WTC11 (cell line): ENCODE measurements at regions not wholly inside any gene's neighbourhood (a gene's known extent, or its start where the extent isn't known, plus 50 kb on each side); places are given as distances from the start of the nearest gene placed in this dataset.

Experiments
- ATAC-seq: fragments of 200-7000 bp; cut with Tn5 transposase; 2 replicates; pipeline ENCODE4 v1.10.0; 2021; ENCODE audit warnings: mild to moderate bottlenecking, moderate library complexity
- CTCF ChIA-PET: fragments of 300-600 bp; sonication (Branson Sonifier 250); formaldehyde crosslinking; loops from one replicate; lab custom pipeline; 2021; ENCODE audit warnings: antibody characterized with exemption; lab: Charles Lee
- POLR2A ChIA-PET: fragments of 350-600 bp; sonication (Branson Sonifier 250); formaldehyde crosslinking; loops from one replicate; lab custom pipeline; 2021; ENCODE audit warnings: antibody characterized with exemption; lab: Charles Lee
- DNase-seq: peaks from one replicate; pipeline ENCODE4 v3.0.0; 2021; ENCODE audit warnings: low spot score
- H3K27ac Mint-ChIP-seq: 2 replicates; pipeline ENCODE4 v1.8.0; 2021; ENCODE audit warnings: mixed read lengths
- H3K27me3 Mint-ChIP-seq: 2 replicates; pipeline ENCODE4 v1.8.0; 2021; ENCODE audit warnings: low read depth, mild to moderate bottlenecking, moderate library complexity, mixed read lengths
- H3K36me3 Mint-ChIP-seq: 2 replicates; pipeline ENCODE4 v1.8.0; 2021; ENCODE audit warnings: mixed read lengths
- H3K4me1 Mint-ChIP-seq: 2 replicates; pipeline ENCODE4 v1.8.0; 2022; ENCODE audit warnings: mixed read lengths
- H3K4me3 Mint-ChIP-seq: 2 replicates; pipeline ENCODE4 v1.8.0; 2021; ENCODE audit warnings: mild to moderate bottlenecking, moderate library complexity, mixed read lengths
- H3K9me3 Mint-ChIP-seq: 2 replicates; pipeline ENCODE4 v1.8.0; 2021; ENCODE audit warnings: mixed read lengths
- AFF4 ChIP-seq: sonication (generic); formaldehyde crosslinking; IDR thresholded peaks from 2 replicates; pipeline ENCODE4 v1.8.1; 2023; ENCODE audit warnings: mild to moderate bottlenecking, missing genetic modification reagents, borderline replicate concordance
- ATF1 ChIP-seq: sonication (generic); formaldehyde crosslinking; IDR thresholded peaks from 2 replicates; pipeline ENCODE4 v1.8.1; 2023; ENCODE audit warnings: mild to moderate bottlenecking, moderate library complexity, missing genetic modification reagents
- ATF3 ChIP-seq: sonication (generic); formaldehyde crosslinking; conservative IDR thresholded peaks from 2 replicates; pipeline ENCODE4 v1.8.1; 2022; ENCODE audit warnings: mild to moderate bottlenecking, missing genetic modification reagents
- ATF6 ChIP-seq: sonication (generic); formaldehyde crosslinking; IDR thresholded peaks from 2 replicates; pipeline ENCODE4 v1.8.1; 2023; ENCODE audit warnings: mild to moderate bottlenecking, missing genetic modification reagents
- CBFB ChIP-seq: sonication (generic); formaldehyde crosslinking; IDR thresholded peaks from 2 replicates; pipeline ENCODE4 v1.8.1; 2022; ENCODE audit warnings: mild to moderate bottlenecking, low read depth, missing genetic modification reagents
- CREB1 ChIP-seq: sonication (generic); formaldehyde crosslinking; IDR thresholded peaks from 2 replicates; pipeline ENCODE4 v1.8.0; 2023; ENCODE audit warnings: mild to moderate bottlenecking, missing genetic modification reagents
- E2F4 ChIP-seq: sonication (generic); formaldehyde crosslinking; IDR thresholded peaks from 2 replicates; pipeline ENCODE4 v1.8.1; 2022; ENCODE audit warnings: low read depth, mild to moderate bottlenecking, moderate library complexity, missing genetic modification reagents, borderline replicate concordance
- GRHL2 ChIP-seq: fragments of 250-450 bp; sonication (Bioruptor Pico); IDR thresholded peaks from 2 replicates; pipeline ENCODE4 v1.8.0; 2022; ENCODE audit warnings: mild to moderate bottlenecking, moderate library complexity; ENCODE audit not compliant: insufficient replicate concordance, severe bottlenecking
- IRF1 ChIP-seq: sonication (generic); formaldehyde crosslinking; IDR thresholded peaks from 2 replicates; pipeline ENCODE4 v1.8.0; 2023; ENCODE audit warnings: missing genetic modification reagents
- IRF2 ChIP-seq: sonication (generic); formaldehyde crosslinking; IDR thresholded peaks from 2 replicates; pipeline ENCODE4 v1.8.0; 2022; ENCODE audit warnings: low read depth, missing genetic modification reagents, borderline replicate concordance
- JAZF1 ChIP-seq: fragments of 250-450 bp; sonication (Bioruptor Pico); IDR thresholded peaks from 2 replicates; pipeline ENCODE4 v1.9.0; 2021; ENCODE audit warnings: moderate library complexity, mild to moderate bottlenecking, inconsistent platforms
- KAT7 ChIP-seq: sonication (generic); formaldehyde crosslinking; IDR thresholded peaks from 2 replicates; pipeline ENCODE4 v1.8.1; 2023; ENCODE audit warnings: missing genetic modification reagents, mild to moderate bottlenecking, borderline replicate concordance
- MYBL2 ChIP-seq: sonication (generic); formaldehyde crosslinking; IDR thresholded peaks from 2 replicates; pipeline ENCODE4 v1.8.1; 2023; ENCODE audit warnings: mild to moderate bottlenecking, moderate library complexity, missing genetic modification reagents
- NR1H2 ChIP-seq: sonication (generic); formaldehyde crosslinking; IDR thresholded peaks from 2 replicates; pipeline ENCODE4 v1.9.0; 2021; ENCODE audit warnings: mild to moderate bottlenecking, moderate library complexity, missing genetic modification reagents
- NR3C1 ChIP-seq: sonication (generic); formaldehyde crosslinking; conservative IDR thresholded peaks from 2 replicates; pipeline ENCODE4 v1.8.1; 2023; ENCODE audit warnings: low read depth, mild to moderate bottlenecking, missing genetic modification reagents
- PREB ChIP-seq: sonication (generic); formaldehyde crosslinking; IDR thresholded peaks from 2 replicates; pipeline ENCODE4 v1.8.1; 2022; ENCODE audit warnings: mild to moderate bottlenecking, missing genetic modification reagents, moderate library complexity, borderline replicate concordance
- RELA ChIP-seq: sonication (generic); formaldehyde crosslinking; IDR thresholded peaks from 2 replicates; pipeline ENCODE4 v1.8.1; 2022; ENCODE audit warnings: missing genetic modification reagents, mild to moderate bottlenecking, borderline replicate concordance
- RORB ChIP-seq: fragments of 250-450 bp; sonication (Bioruptor Pico); IDR thresholded peaks from 2 replicates; pipeline ENCODE4 v1.9.0; 2021; ENCODE audit warnings: mild to moderate bottlenecking
- SMAD3 ChIP-seq: sonication (generic); formaldehyde crosslinking; IDR thresholded peaks from 2 replicates; pipeline ENCODE4 v1.8.0; 2022; ENCODE audit warnings: missing genetic modification reagents, mild to moderate bottlenecking, borderline replicate concordance
- TP53 ChIP-seq: sonication (generic); formaldehyde crosslinking; IDR thresholded peaks from 2 replicates; pipeline ENCODE4 v1.8.1; 2023; ENCODE audit warnings: mild to moderate bottlenecking, missing genetic modification reagents
- ZNF138 ChIP-seq: sonication (generic); formaldehyde crosslinking; conservative IDR thresholded peaks from 2 replicates; pipeline ENCODE4 v1.8.1; 2022; ENCODE audit warnings: mild to moderate bottlenecking, moderate library complexity, missing genetic modification reagents
- ZNF263 ChIP-seq: sonication (generic); formaldehyde crosslinking; IDR thresholded peaks from 2 replicates; pipeline ENCODE4 v1.8.1; 2022; ENCODE audit warnings: low read depth, mild to moderate bottlenecking, moderate library complexity, missing genetic modification reagents
- ZNF512 ChIP-seq: sonication (generic); formaldehyde crosslinking; IDR thresholded peaks from 2 replicates; pipeline ENCODE4 v1.8.1; 2022; ENCODE audit warnings: missing genetic modification reagents, borderline replicate concordance

GRCh38 chr7:118802726-118803125, 578.2 kb downstream of the ANKRD7 start:
- Mint-ChIP-seq H3K36me3 (no peaks in the 10 kb centered on the region), H3K27me3 (no peaks in the 10 kb centered on the region), H3K4me3 (no peak overlapping the region), H3K27ac (no peak overlapping the region), H3K9me3 (peaks cover 10% of the 10 kb centered on the region), H3K4me1 (no peaks in the 10 kb centered on the region)
- TF ChIP-seq IRF1 (CRISPR knock-in tag): no peak
- no peak for TF ChIP-seq ZNF512 (CRISPR knock-in tag)
- no peak for TF ChIP-seq TP53 (CRISPR knock-in tag)
- TF ChIP-seq RELA (CRISPR knock-in tag): no peak
- no peak for TF ChIP-seq RORB (CRISPR knock-in tag)
- no peak for TF ChIP-seq ATF3 (CRISPR knock-in tag)
- TF ChIP-seq GRHL2 (CRISPR knock-in tag): no peak
- no peak for TF ChIP-seq NR3C1
- TF ChIP-seq AFF4 (CRISPR knock-in tag): no peak
- no peak for DNase-seq
- POLR2A ChIA-PET: interaction anchor here (0.7 kb wide), 1 partner anchor 110 kb away, joined by 3 read pairs; no protein-coding TSS in a partner anchor
- no peak for ATAC-seq
- CTCF ChIA-PET: no interaction called here

- Mint-ChIP-seq H3K4me1 (peaks cover 11% of the 10 kb centered on the region), H3K27me3 (no peaks in the 10 kb centered on the region), H3K36me3 (no peaks in the 10 kb centered on the region), H3K27ac (no peak overlapping the region), H3K4me3 (no peak overlapping the region), H3K9me3 (no peaks in the 10 kb centered on the region)
- ChIA-PET POLR2A (no interaction called here), CTCF (no interaction called here)
- ATAC-seq (no peak), DNase-seq (no peak)
- no peak for TF ChIP-seq CREB1 (CRISPR knock-in tag)
- TF ChIP-seq MYBL2: no peak
- TF ChIP-seq ATF1 (CRISPR knock-in tag): no peak
- no peak for TF ChIP-seq ZNF263 (CRISPR knock-in tag)
- TF ChIP-seq IRF2 (CRISPR knock-in tag): no peak
- TF ChIP-seq PREB (CRISPR knock-in tag): no peak
These were observed 601.7 kb downstream of the ANKRD7 start for GRCh38 chr7:118826246-118826645.

GRCh38 chr7:118836933-118837332, 612.4 kb downstream of the ANKRD7 start:
- ChIA-PET CTCF (no interaction called here), POLR2A (no interaction called here)
- DNase-seq (no peak), ATAC-seq (no peak)
- no peaks in the 10 kb centered on the region for H3K27me3 Mint-ChIP-seq
- no peak overlapping the region for H3K4me3 Mint-ChIP-seq
- no peaks in the 10 kb centered on the region for H3K4me1 Mint-ChIP-seq
- H3K9me3 Mint-ChIP-seq: peaks cover 10% of the 10 kb centered on the region
- no peak overlapping the region for H3K27ac Mint-ChIP-seq
- H3K36me3 Mint-ChIP-seq: no peaks in the 10 kb centered on the region
- TF ChIP-seq ZNF138 (CRISPR knock-in tag) (no peak), CBFB (CRISPR knock-in tag) (no peak), ATF6 (CRISPR knock-in tag) (no peak), SMAD3 (no peak), JAZF1 (CRISPR knock-in tag) (no peak), NR1H2 (CRISPR knock-in tag) (no peak), E2F4 (CRISPR knock-in tag) (no peak), MYBL2 (no peak), KAT7 (CRISPR knock-in tag) (no peak)
